Liver (tissue), 8 donors: ENCODE measurements at regions not wholly inside any gene's neighbourhood (a gene's known extent, or its start where the extent isn't known, plus 50 kb on each side); places are given as distances from the start of the nearest gene placed in this dataset.
"Not testable (repeated sequence)": the region's sequence is repeated elsewhere in the genome, so short reads cannot be mapped to it uniquely, and the experiment has no call there.

Experiments used
- DNase-seq: peaks from one replicate; pipeline ENCODE4 v3.0.0-alpha.2; 2017; ENCODE audit warnings: low spot score
- H3K27ac ChIP-seq, 2 donors: one replicate each; pipeline ENCODE4 v1.7.0; 2013; ENCODE audit warnings: inconsistent platforms in 2 of 2, low read length in 2 of 2, control low read depth in 1 of 2, low read depth in 1 of 2, mild to moderate bottlenecking in 1 of 2
- H3K27me3 ChIP-seq, 4 donors: one replicate each; pipeline versions ENCODE4 v1.6.1 to v1.7.0; 2013; ENCODE audit warnings: low read length in 3 of 4, inconsistent platforms in 1 of 4, mild to moderate bottlenecking in 1 of 4, moderate library complexity in 1 of 4; ENCODE audit not compliant: control insufficient read depth in 4 of 4, insufficient read depth in 4 of 4
- H3K36me3 ChIP-seq, 4 donors: one replicate each; pipeline versions ENCODE4 v1.6.1 to v1.7.0; 2013; ENCODE audit warnings: low read length in 3 of 4, mild to moderate bottlenecking in 3 of 4, low read depth in 1 of 4, moderate library complexity in 1 of 4; ENCODE audit not compliant: control insufficient read depth in 4 of 4, insufficient read depth in 3 of 4
- H3K4me1 ChIP-seq, 4 donors: one replicate each; pipeline versions ENCODE4 v1.6.1 to v1.7.0; 2013; ENCODE audit warnings: low read length in 3 of 4, mild to moderate bottlenecking in 3 of 4, moderate library complexity in 1 of 4; ENCODE audit not compliant: control insufficient read depth in 4 of 4, insufficient read depth in 4 of 4
- H3K4me3 ChIP-seq, 3 donors: one replicate each; pipeline versions ENCODE4 v1.6.1 to v1.7.0; 2013; ENCODE audit warnings: low read length in 3 of 3, control low read depth in 1 of 3, low read depth in 1 of 3, mild to moderate bottlenecking in 1 of 3
- H3K9ac ChIP-seq, 2 donors: one replicate each; pipeline ENCODE4 v1.7.0; 2013; ENCODE audit warnings: low read length in 2 of 2, mild to moderate bottlenecking in 2 of 2, moderate library complexity in 2 of 2, control low read depth in 1 of 2, low read depth in 1 of 2
- H3K9me3 ChIP-seq, 4 donors: one replicate each; pipeline versions ENCODE4 v1.6.1 to v1.7.0; 2013; ENCODE audit warnings: low read length in 3 of 4; ENCODE audit not compliant: control insufficient read depth in 4 of 4
- ATF3 ChIP-seq: IDR thresholded peaks from 2 replicates; pipeline ENCODE4 v1.6.1; 2016; ENCODE audit warnings: antibody characterized with exemption
- CTCF ChIP-seq: fragments of 150-350 bp; IDR thresholded peaks from 2 replicates; pipeline ENCODE4 v1.5.1; 2017; ENCODE audit warnings: improper control_type of control experiment, low read depth, low read length; ENCODE audit not compliant: missing input control
- EGR1 ChIP-seq, 2 donors: IDR thresholded peaks; 2 replicates each; pipeline ENCODE4 v1.6.1; 2016 to 2018; ENCODE audit warnings: antibody characterized with exemption in 2 of 2, low read depth in 2 of 2
- FOXA1 ChIP-seq: IDR thresholded peaks from 2 replicates; pipeline ENCODE4 v1.6.1; 2016; ENCODE audit warnings: antibody characterized with exemption
- FOXA2 ChIP-seq: IDR thresholded peaks from 2 replicates; pipeline ENCODE4 v1.6.1; 2016; ENCODE audit warnings: antibody characterized with exemption
- GABPA ChIP-seq, 2 donors: IDR thresholded peaks in 1 of 2; conservative IDR thresholded peaks in 1 of 2; 2 replicates each; pipeline ENCODE4 v1.6.1; 2016; ENCODE audit warnings: antibody characterized with exemption in 2 of 2, mild to moderate bottlenecking in 1 of 2, moderate library complexity in 1 of 2
- HNF4A ChIP-seq, 2 donors: conservative IDR thresholded peaks; 2 replicates each; pipeline ENCODE4 v1.6.1; 2016; ENCODE audit warnings: antibody characterized with exemption in 2 of 2, mild to moderate bottlenecking in 2 of 2
- HNF4G ChIP-seq: IDR thresholded peaks from 2 replicates; pipeline ENCODE4 v1.6.1; 2016; ENCODE audit warnings: antibody characterized with exemption
- JUND ChIP-seq, 2 donors: IDR thresholded peaks; 2 replicates each; pipeline ENCODE4 v1.6.1; 2016; ENCODE audit warnings: antibody characterized with exemption in 2 of 2
- NR2F2 ChIP-seq: IDR thresholded peaks from 2 replicates; pipeline ENCODE4 v1.6.1; 2016; ENCODE audit warnings: antibody characterized with exemption
- RAD21 ChIP-seq, 2 donors: IDR thresholded peaks; 2 replicates each; pipeline ENCODE4 v1.6.1; 2016; ENCODE audit warnings: antibody characterized with exemption in 2 of 2, mild to moderate bottlenecking in 2 of 2
- REST ChIP-seq: IDR thresholded peaks from 2 replicates; pipeline ENCODE4 v1.6.1; 2016; ENCODE audit warnings: antibody characterized with exemption, mild to moderate bottlenecking
- RXRA ChIP-seq, 2 donors: IDR thresholded peaks; 2 replicates each; pipeline ENCODE4 v1.6.1; 2017 to 2018; ENCODE audit warnings: antibody characterized with exemption in 2 of 2, mild to moderate bottlenecking in 1 of 2
- SP1 ChIP-seq: IDR thresholded peaks from 2 replicates; pipeline ENCODE4 v1.6.1; 2018; ENCODE audit warnings: antibody characterized with exemption, mild to moderate bottlenecking
- TAF1 ChIP-seq: conservative IDR thresholded peaks from 2 replicates; pipeline ENCODE4 v1.6.1; 2016; ENCODE audit warnings: antibody characterized with exemption, mild to moderate bottlenecking
- ZBTB33 ChIP-seq: IDR thresholded peaks from 2 replicates; pipeline ENCODE4 v1.6.1; 2016; ENCODE audit warnings: antibody characterized with exemption
- WGBS: extraction: QIAGEN DNeasy Blood & Tissue Kit; methylation state at CpG from one replicate; pipeline ENCODE4 v1.1.7; 2013; 5-methylcytosine and 5-hydroxymethylcytosine counted together
- donor health status: healthy.
- donor health status: healthy.
- donor health status: healthy.
- donor health status: healthy.
- donor health status: healthy.

GRCh38 chr12:131631230-131631629 lies 79.7 kb upstream of the SFSWAP start:
- 49% methylated on average over 3 of the region's 3 CpGs for WGBS
- no peak overlapping the region for H3K9ac ChIP-seq
- H3K27me3 ChIP-seq, result no peaks in the 10 kb centered on the region
- no peaks in the 10 kb centered on the region for H3K9me3 ChIP-seq
- no peak overlapping the region for H3K27ac ChIP-seq
- H3K36me3 ChIP-seq, result no peaks in the 10 kb centered on the region
- no peak for DNase-seq
- no peaks in the 10 kb centered on the region for H3K4me1 ChIP-seq
- TF ChIP-seq FOXA1, result no peak
- no peak for TF ChIP-seq CTCF
- TF ChIP-seq NR2F2, result no peak
- TF ChIP-seq FOXA2, result no peak
- no peak for TF ChIP-seq RXRA (IDR thresholded peaks at IDR 0.05)
- TF ChIP-seq SP1, result no peak
- no peak for TF ChIP-seq REST
- TF ChIP-seq GABPA (IDR thresholded peaks at IDR 0.05 in 1 of 2, conservative IDR thresholded peaks at IDR 0.05 in 1 of 2), result no peak
- no peak for TF ChIP-seq TAF1
- TF ChIP-seq EGR1 (IDR thresholded peaks at IDR 0.05; ENCODE audit: low read depth in 2 of 2), result no peak
- no peak for TF ChIP-seq ZBTB33
- TF ChIP-seq HNF4G, result no peak
- no peak for TF ChIP-seq ATF3
- no peak for TF ChIP-seq RAD21 (IDR thresholded peaks at IDR 0.05)
- no peak for TF ChIP-seq HNF4A (conservative IDR thresholded peaks at IDR 0.05)
- TF ChIP-seq JUND (IDR thresholded peaks at IDR 0.05), result no peak
- H3K4me3 ChIP-seq, result no peak overlapping the region

- not testable (repeated sequence) for H3K27me3 ChIP-seq, H3K36me3 ChIP-seq, H3K4me1 ChIP-seq, H3K4me3 ChIP-seq, H3K9ac ChIP-seq, H3K27ac ChIP-seq, DNase-seq, H3K9me3 ChIP-seq
- WGBS, result 75% methylated on average over 23 of the region's 23 CpGs
Measured at GRCh38 chr12:131631889-131632651, 78.8 kb upstream of the SFSWAP start.

- not testable (repeated sequence) for H3K36me3 ChIP-seq, DNase-seq, H3K4me3 ChIP-seq, H3K4me1 ChIP-seq, H3K27ac ChIP-seq, H3K9ac ChIP-seq, H3K27me3 ChIP-seq, H3K9me3 ChIP-seq
- WGBS, result 59% methylated on average over 5 of the region's 5 CpGs
Measured at GRCh38 chr12:131632652-131633023, 78.3 kb upstream of the SFSWAP start.

- H3K4me1 ChIP-seq, H3K9ac ChIP-seq, H3K36me3 ChIP-seq, H3K27ac ChIP-seq, H3K4me3 ChIP-seq, H3K27me3 ChIP-seq, H3K9me3 ChIP-seq, DNase-seq: not testable (repeated sequence)
- 60% methylated on average over 9 of the region's 9 CpGs for WGBS
Measured at GRCh38 chr12:131633610-131634009, 77.3 kb upstream of the SFSWAP start.
